ENCODE measurements at regions not wholly inside any gene's neighbourhood (a gene's known extent, or its start where the extent isn't known, plus 50 kb on each side); places are given as distances from the start of the nearest gene placed in this dataset.

GRCh38 chr2:180846756-180847472, 133.5 kb upstream of the UBE2E3 start:
- DNase-seq (ENCODE audit: low read depth), result no peak
- no peak overlapping the region for H3K4me3 ChIP-seq (ENCODE audit: low read depth, low read length)
- TF ChIP-seq CTCF (IDR thresholded peaks at IDR 0.05; ENCODE audit: insufficient read depth, low read depth, low read length), result no peak

DNA sequence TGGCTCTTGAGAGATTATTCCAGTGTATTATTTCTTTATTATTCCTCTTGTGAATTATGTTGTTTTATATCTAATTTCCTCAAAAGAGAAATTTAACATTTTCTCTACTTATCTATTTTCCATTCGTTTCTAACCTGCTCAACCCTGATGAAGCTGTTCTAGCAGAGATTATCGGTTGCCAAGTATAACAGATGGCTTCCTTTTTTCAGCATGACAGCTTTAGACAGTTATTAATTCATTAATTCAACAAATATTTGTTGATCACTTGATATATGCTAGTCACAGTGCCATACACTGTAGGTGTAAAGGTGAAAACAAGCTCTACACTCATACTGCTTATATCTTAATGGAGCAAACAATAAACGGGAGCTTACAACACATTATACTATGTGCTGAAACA, 137.9 kb upstream of the UBE2E3 start:
- no peak for DNase-seq (ENCODE audit: low read depth)
- TF ChIP-seq CTCF (IDR thresholded peaks at IDR 0.05; ENCODE audit: insufficient read depth, low read depth, low read length), result no peak
- no peak overlapping the region for H3K4me3 ChIP-seq (ENCODE audit: low read depth, low read length)

DNA sequence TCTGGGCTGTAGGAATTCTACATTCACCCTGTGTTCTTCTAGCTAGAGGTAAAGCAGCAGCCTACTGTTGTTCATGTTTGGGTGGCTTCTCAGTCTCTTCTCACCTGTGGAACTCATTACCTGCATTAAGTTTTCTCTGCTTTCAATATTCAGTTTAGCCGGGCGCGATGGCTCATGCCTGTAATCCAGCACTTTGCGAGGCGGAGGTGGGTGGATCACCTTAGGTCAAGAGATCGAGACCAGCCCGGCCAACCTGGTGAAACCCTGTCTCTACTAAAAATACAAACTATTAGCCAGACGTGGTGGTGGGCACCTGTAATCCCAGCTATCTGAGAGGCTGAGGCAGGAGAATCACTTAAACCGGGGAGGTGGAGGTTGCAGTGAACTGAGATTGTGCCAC, 139.8 kb upstream of the UBE2E3 start:
- TF ChIP-seq CTCF (IDR thresholded peaks at IDR 0.05; ENCODE audit: insufficient read depth, low read depth, low read length), result no peak
- no peak for DNase-seq (ENCODE audit: low read depth)
- H3K4me3 ChIP-seq (ENCODE audit: low read depth, low read length), result no peak overlapping the region

DNA sequence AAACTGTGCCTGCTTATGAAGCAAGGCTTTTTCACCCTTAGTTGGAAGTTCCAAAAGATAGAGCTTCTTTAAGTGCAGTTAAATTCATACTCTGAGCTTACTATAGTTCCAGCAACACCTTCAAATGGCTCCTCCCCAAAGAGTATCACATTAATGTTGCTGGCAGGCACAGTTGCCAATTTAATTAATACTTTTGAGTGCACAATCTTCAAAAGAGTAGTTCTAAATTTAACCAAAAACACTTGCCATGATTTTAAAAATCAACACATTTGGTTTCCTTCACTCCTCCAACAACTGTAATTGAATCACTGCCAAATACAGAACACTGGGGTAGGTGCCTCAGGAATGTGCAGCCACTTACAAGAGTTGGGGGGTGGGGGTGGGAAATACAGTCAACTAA, 150.6 kb upstream of the UBE2E3 start:
- DNase-seq (ENCODE audit: low read depth), result no peak
- H3K4me3 ChIP-seq (ENCODE audit: low read depth, low read length), result no peak overlapping the region
- TF ChIP-seq CTCF (IDR thresholded peaks at IDR 0.05; ENCODE audit: insufficient read depth, low read depth, low read length), result no peak

DNA sequence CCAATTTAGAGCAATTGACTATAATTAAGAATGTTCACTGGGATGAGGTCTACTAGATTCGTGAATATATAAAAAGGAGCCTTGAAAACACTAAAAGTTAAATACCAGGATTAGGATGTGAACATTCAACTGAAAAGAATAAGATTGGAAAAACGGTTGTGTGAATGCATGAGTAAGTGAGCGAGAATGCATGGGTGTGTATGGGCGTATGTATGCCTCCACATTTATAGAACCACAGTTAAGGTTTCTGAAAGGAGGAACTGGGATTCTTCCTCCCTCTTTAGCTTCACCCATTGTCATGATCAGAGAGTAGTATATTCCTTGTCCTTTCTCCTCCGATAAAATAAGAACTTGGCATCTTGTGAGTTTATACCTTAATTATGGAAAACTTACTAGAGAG, 151.1 kb upstream of the UBE2E3 start:
- TF ChIP-seq CTCF (IDR thresholded peaks at IDR 0.05; ENCODE audit: insufficient read depth, low read depth, low read length), result no peak
- no peak overlapping the region for H3K4me3 ChIP-seq (ENCODE audit: low read depth, low read length)
- DNase-seq (ENCODE audit: low read depth), result no peak

DNA sequence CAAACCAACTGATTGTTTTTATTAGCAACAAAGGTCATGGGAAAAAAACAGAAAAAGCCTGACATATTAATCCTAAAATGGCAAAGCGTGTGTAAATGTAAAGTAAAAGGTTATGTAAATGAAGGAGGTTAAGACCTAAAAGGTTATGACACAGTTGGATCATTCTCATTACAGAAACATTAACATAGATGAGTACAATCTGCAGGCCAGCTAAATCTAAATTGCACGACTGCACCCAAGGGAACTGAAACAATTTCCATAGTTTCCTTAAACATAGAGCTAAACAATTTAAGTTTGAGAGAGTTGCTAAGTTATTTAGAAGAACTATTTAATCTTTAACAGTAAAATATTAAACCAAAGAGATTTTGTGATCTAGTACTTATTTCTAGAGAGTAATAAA, 151.6 kb upstream of the UBE2E3 start:
- no peak for TF ChIP-seq CTCF (IDR thresholded peaks at IDR 0.05; ENCODE audit: insufficient read depth, low read depth, low read length)
- DNase-seq (ENCODE audit: low read depth), result no peak

GRCh38 chr2:180823546-180824141, 156.8 kb upstream of the UBE2E3 start:
- H3K4me3 ChIP-seq (ENCODE audit: low read depth, low read length), result no peak overlapping the region
- DNase-seq (ENCODE audit: low read depth), result no peak
- TF ChIP-seq CTCF (IDR thresholded peaks at IDR 0.05; ENCODE audit: insufficient read depth, low read depth, low read length), result no peak

More for the DNA sequence above, 151.6 kb upstream of the UBE2E3 start:
- H3K4me3 ChIP-seq (ENCODE audit: low read depth, low read length), result no peak overlapping the region
